ENCODE measurements at regions not wholly inside any gene's neighbourhood (a gene's known extent, or its start where the extent isn't known, plus 50 kb on each side); places are given as distances from the start of the nearest gene placed in this dataset.
"Not testable (repeated sequence)": the region's sequence is repeated elsewhere in the genome, so short reads cannot be mapped to it uniquely, and the experiment has no call there.

GRCh38 chr1:60696512-60696911 lies 385.8 kb upstream of the NFIA start:
- no peak overlapping the region for H3K4me3 ChIP-seq (ENCODE audit: low read depth in 1 of 2, low read length in 2 of 2)
- no peaks in the 10 kb centered on the region for H3K9me3 ChIP-seq (ENCODE audit: low read length)
- no peak overlapping the region for H3K27ac ChIP-seq (ENCODE audit: low read depth, low read length)
- no peaks in the 10 kb centered on the region for H3K27me3 ChIP-seq (ENCODE audit: control insufficient read depth in 1 of 2, insufficient read depth in 2 of 2, low read length in 2 of 2)
- no peak overlapping the region for H3K9ac ChIP-seq (ENCODE audit: low read length)
- H3K4me1 ChIP-seq (ENCODE audit: insufficient read depth, low read length) = no peaks in the 10 kb centered on the region
- H3K36me3 ChIP-seq (ENCODE audit: insufficient read depth, low read length) = no peaks in the 10 kb centered on the region

DNA sequence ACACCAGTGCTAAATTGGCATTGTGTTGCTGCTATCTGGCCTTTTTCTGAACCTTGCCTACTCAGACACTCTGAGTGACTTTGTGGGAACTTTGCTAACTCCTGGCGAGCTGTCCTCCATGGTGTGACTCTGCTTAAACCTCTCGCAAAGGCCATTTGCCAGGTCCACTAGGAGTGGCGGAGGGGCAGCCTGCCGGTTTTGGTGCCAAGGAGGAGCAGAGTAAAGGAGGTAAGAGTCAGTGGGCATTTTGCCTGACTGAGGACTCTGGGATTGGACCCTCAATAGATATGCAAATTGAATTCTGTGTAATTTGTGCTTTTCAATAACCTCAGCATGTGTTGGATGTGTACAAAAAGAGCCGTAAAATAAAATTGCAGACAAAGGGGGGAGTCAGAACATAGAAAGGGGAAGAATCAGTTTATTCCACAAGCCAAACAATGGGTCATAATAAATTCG lies 386.6 kb upstream of the NFIA start:
- Histone ChIP-seq H3K4me3 (ENCODE audit: low read depth in 1 of 2, low read length in 2 of 2) (no peak overlapping the region), H3K27me3 (ENCODE audit: control insufficient read depth in 1 of 2, insufficient read depth in 2 of 2, low read length in 2 of 2) (no peaks in the 10 kb centered on the region), H3K27ac (ENCODE audit: low read depth, low read length) (no peak overlapping the region), H3K9me3 (ENCODE audit: low read length) (no peaks in the 10 kb centered on the region), H3K4me1 (ENCODE audit: insufficient read depth, low read length) (no peaks in the 10 kb centered on the region), H3K9ac (ENCODE audit: low read length) (no peak overlapping the region), H3K36me3 (ENCODE audit: insufficient read depth, low read length) (no peaks in the 10 kb centered on the region)

DNA sequence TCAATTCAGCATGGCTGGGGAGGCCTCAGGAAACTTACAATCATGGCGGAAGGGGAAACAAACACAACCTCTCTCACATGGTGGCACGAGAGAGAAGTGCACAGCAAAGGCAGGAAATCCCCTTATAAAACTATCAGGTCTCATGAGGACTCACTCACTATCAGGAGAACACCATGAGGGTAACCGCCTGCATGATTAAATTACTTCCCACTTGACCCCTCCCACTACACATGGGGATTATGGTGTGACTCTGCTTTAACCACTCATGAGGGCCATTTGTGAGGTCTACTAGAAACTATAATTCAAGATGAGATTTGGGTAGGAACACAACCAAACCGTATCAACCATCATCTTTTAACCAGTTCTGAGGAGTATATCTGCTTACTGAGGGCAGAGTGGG lies 387.4 kb upstream of the NFIA start:
- Histone ChIP-seq H3K9ac (ENCODE audit: low read length) (no peak overlapping the region), H3K36me3 (ENCODE audit: insufficient read depth, low read length) (no peaks in the 10 kb centered on the region), H3K27me3 (ENCODE audit: control insufficient read depth in 1 of 2, insufficient read depth in 2 of 2, low read length in 2 of 2) (no peaks in the 10 kb centered on the region), H3K4me3 (ENCODE audit: low read depth in 1 of 2, low read length in 2 of 2) (no peak overlapping the region), H3K27ac (ENCODE audit: low read depth, low read length) (no peak overlapping the region), H3K4me1 (ENCODE audit: insufficient read depth, low read length) (no peaks in the 10 kb centered on the region), H3K9me3 (ENCODE audit: low read length) (no peaks in the 10 kb centered on the region)

DNA sequence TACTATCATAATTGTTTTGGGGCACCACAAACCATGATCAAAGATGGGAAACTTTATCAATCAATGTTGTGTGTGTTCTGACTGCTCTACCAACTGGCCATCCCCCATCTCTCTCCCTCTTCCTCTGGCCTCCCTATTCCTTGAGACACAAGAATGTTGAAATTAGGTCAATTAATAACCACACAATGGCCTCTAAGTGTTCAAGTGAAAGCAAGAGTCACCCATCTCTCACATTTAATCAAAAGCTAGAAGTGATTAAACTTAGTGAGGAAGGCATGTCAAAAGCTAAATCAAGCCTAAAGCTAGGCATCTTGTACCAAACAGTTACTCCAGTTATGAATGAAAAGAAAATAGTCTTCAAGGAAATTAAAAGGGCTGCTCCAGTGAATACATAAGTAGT lies 390.3 kb upstream of the NFIA start:
- Histone ChIP-seq H3K4me1 (ENCODE audit: insufficient read depth, low read length) (no peaks in the 10 kb centered on the region), H3K9ac (ENCODE audit: low read length) (no peak overlapping the region), H3K27ac (ENCODE audit: low read depth, low read length) (no peak overlapping the region), H3K27me3 (ENCODE audit: control insufficient read depth in 1 of 2, insufficient read depth in 2 of 2, low read length in 2 of 2) (no peaks in the 10 kb centered on the region), H3K9me3 (ENCODE audit: low read length) (no peaks in the 10 kb centered on the region), H3K36me3 (ENCODE audit: insufficient read depth, low read length) (no peaks in the 10 kb centered on the region), H3K4me3 (ENCODE audit: low read depth in 1 of 2, low read length in 2 of 2) (no peak overlapping the region)

DNA sequence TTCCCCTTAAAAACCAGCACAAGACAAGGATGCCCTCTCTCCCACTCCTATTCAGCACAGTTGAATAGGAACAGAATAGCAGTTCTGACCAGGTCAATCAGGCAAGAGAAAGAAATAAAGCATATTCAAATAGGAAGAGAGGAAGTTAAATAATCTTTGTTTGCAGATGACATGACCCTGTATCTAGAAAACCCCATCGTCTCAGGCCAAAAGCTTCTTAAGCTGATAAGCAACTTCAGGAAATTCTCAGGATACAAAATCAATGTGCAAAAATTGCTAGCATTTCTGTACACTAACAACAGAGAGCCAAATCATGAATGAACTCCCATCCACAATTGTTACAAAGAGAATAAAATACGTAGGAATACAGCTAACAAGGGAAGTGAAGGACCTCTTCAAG lies 394.1 kb upstream of the NFIA start:
- not testable (repeated sequence) for H3K27ac ChIP-seq (ENCODE audit: low read depth, low read length); H3K36me3 ChIP-seq (ENCODE audit: insufficient read depth, low read length); H3K4me1 ChIP-seq (ENCODE audit: insufficient read depth, low read length); H3K27me3 ChIP-seq (ENCODE audit: control insufficient read depth in 1 of 2, insufficient read depth in 2 of 2, low read length in 2 of 2); H3K9me3 ChIP-seq (ENCODE audit: low read length); H3K9ac ChIP-seq (ENCODE audit: low read length); H3K4me3 ChIP-seq (ENCODE audit: low read depth in 1 of 2, low read length in 2 of 2)

- no peaks in the 10 kb centered on the region for H3K9me3 ChIP-seq (ENCODE audit: low read length)
These were observed 401.1 kb upstream of the NFIA start for GRCh38 chr1:60681095-60681860.

GRCh38 chr1:60679524-60680375 lies 402.6 kb upstream of the NFIA start:
- no peaks in the 10 kb centered on the region for H3K27me3 ChIP-seq (ENCODE audit: control insufficient read depth in 1 of 2, insufficient read depth in 2 of 2, low read length in 2 of 2)
- no peak overlapping the region for H3K9ac ChIP-seq (ENCODE audit: low read length)
- no peak overlapping the region for H3K4me3 ChIP-seq (ENCODE audit: low read depth in 1 of 2, low read length in 2 of 2)
- H3K9me3 ChIP-seq (ENCODE audit: low read length) = no peaks in the 10 kb centered on the region
- H3K36me3 ChIP-seq (ENCODE audit: insufficient read depth, low read length) = no peaks in the 10 kb centered on the region
- no peak overlapping the region for H3K27ac ChIP-seq (ENCODE audit: low read depth, low read length)
- H3K4me1 ChIP-seq (ENCODE audit: insufficient read depth, low read length) = no peaks in the 10 kb centered on the region

More at GRCh38 chr1:60681095-60681860, 401.1 kb upstream of the NFIA start:
- Histone ChIP-seq H3K4me1 (ENCODE audit: insufficient read depth, low read length) (no peaks in the 10 kb centered on the region), H3K36me3 (ENCODE audit: insufficient read depth, low read length) (no peaks in the 10 kb centered on the region), H3K27me3 (ENCODE audit: control insufficient read depth in 1 of 2, insufficient read depth in 2 of 2, low read length in 2 of 2) (no peaks in the 10 kb centered on the region), H3K9ac (ENCODE audit: low read length) (no peak overlapping the region), H3K27ac (ENCODE audit: low read depth, low read length) (no peak overlapping the region), H3K4me3 (ENCODE audit: low read depth in 1 of 2, low read length in 2 of 2) (no peak overlapping the region)

- Histone ChIP-seq H3K27ac (ENCODE audit: low read depth, low read length) (no peak overlapping the region), H3K9ac (ENCODE audit: low read length) (no peak overlapping the region), H3K4me3 (ENCODE audit: low read depth in 1 of 2, low read length in 2 of 2) (no peak overlapping the region), H3K4me1 (ENCODE audit: insufficient read depth, low read length) (no peaks in the 10 kb centered on the region), H3K36me3 (ENCODE audit: insufficient read depth, low read length) (no peaks in the 10 kb centered on the region), H3K27me3 (ENCODE audit: control insufficient read depth in 1 of 2, insufficient read depth in 2 of 2, low read length in 2 of 2) (no peaks in the 10 kb centered on the region), H3K9me3 (ENCODE audit: low read length) (no peaks in the 10 kb centered on the region)
These were observed 403.6 kb upstream of the NFIA start for GRCh38 chr1:60678802-60679201.

- H3K4me3 ChIP-seq (ENCODE audit: low read depth in 1 of 2, low read length in 2 of 2) = no peak overlapping the region
- no peaks in the 10 kb centered on the region for H3K36me3 ChIP-seq (ENCODE audit: insufficient read depth, low read length)
- H3K27me3 ChIP-seq (ENCODE audit: control insufficient read depth in 1 of 2, insufficient read depth in 2 of 2, low read length in 2 of 2) = no peaks in the 10 kb centered on the region
- H3K27ac ChIP-seq (ENCODE audit: low read depth, low read length) = no peak overlapping the region
- no peak overlapping the region for H3K9ac ChIP-seq (ENCODE audit: low read length)
- H3K9me3 ChIP-seq (ENCODE audit: low read length) = no peaks in the 10 kb centered on the region
- H3K4me1 ChIP-seq (ENCODE audit: insufficient read depth, low read length) = no peaks in the 10 kb centered on the region
These were observed 404.0 kb upstream of the NFIA start for GRCh38 chr1:60678391-60678790.

GRCh38 chr1:60672449-60672848 lies 409.9 kb upstream of the NFIA start:
- Histone ChIP-seq H3K4me3 (ENCODE audit: low read depth in 1 of 2, low read length in 2 of 2) (no peak overlapping the region), H3K36me3 (ENCODE audit: insufficient read depth, low read length) (no peaks in the 10 kb centered on the region), H3K9me3 (ENCODE audit: low read length) (no peaks in the 10 kb centered on the region), H3K27me3 (ENCODE audit: control insufficient read depth in 1 of 2, insufficient read depth in 2 of 2, low read length in 2 of 2) (no peaks in the 10 kb centered on the region), H3K4me1 (ENCODE audit: insufficient read depth, low read length) (no peaks in the 10 kb centered on the region), H3K27ac (ENCODE audit: low read depth, low read length) (no peak overlapping the region), H3K9ac (ENCODE audit: low read length) (no peak overlapping the region)

- Histone ChIP-seq H3K9me3 (ENCODE audit: low read length) (no peaks in the 10 kb centered on the region), H3K9ac (ENCODE audit: low read length) (no peak overlapping the region), H3K4me1 (ENCODE audit: insufficient read depth, low read length) (no peaks in the 10 kb centered on the region), H3K4me3 (ENCODE audit: low read depth in 1 of 2, low read length in 2 of 2) (no peak overlapping the region), H3K36me3 (ENCODE audit: insufficient read depth, low read length) (no peaks in the 10 kb centered on the region), H3K27ac (ENCODE audit: low read depth, low read length) (no peak overlapping the region), H3K27me3 (ENCODE audit: control insufficient read depth in 1 of 2, insufficient read depth in 2 of 2, low read length in 2 of 2) (no peaks in the 10 kb centered on the region)
These were observed 412.1 kb upstream of the NFIA start for GRCh38 chr1:60670302-60670701.
